ENCODE measurements at regions not wholly inside any gene's neighbourhood (a gene's known extent, or its start where the extent isn't known, plus 50 kb on each side); places are given as distances from the start of the nearest gene placed in this dataset.

DNA sequence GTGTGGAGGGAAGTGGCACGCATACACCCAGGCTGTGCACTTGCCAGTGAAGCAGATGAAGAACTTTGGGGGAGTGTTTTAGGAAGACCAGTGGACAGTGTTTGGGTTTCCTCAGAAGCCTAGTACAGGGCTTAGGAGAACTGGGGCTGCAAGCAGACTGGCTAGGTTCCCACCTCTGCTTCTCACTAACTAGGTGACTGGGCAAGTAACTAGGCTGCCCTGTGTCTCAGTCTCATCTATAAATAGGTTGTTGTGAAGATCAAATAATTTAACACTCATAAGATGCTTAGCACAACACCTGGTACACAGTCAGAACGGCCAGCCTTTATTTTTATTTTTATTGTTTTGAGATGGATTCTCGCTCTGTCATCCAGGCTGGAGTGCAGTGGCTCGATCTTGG lies 312.1 kb downstream of the CDH26 start:
- WGBS, 2 experiments (ENCODE audit: insufficient coverage in 1 of 2, insufficient read length in 1 of 2): 85% methylated on average over 2 to 4 of the region's 4 CpGs
- H3K27ac ChIP-seq (ENCODE audit: low read depth, low read length): no peak overlapping the region
- H3K4me1 Mint-ChIP-seq: peaks cover 43% of the 10 kb centered on the region
- H3K4me1 ChIP-seq (ENCODE audit: control insufficient read depth, insufficient read depth, low read length): peaks cover 16% of the 10 kb centered on the region
- TF ChIP-seq, protein P1, sequence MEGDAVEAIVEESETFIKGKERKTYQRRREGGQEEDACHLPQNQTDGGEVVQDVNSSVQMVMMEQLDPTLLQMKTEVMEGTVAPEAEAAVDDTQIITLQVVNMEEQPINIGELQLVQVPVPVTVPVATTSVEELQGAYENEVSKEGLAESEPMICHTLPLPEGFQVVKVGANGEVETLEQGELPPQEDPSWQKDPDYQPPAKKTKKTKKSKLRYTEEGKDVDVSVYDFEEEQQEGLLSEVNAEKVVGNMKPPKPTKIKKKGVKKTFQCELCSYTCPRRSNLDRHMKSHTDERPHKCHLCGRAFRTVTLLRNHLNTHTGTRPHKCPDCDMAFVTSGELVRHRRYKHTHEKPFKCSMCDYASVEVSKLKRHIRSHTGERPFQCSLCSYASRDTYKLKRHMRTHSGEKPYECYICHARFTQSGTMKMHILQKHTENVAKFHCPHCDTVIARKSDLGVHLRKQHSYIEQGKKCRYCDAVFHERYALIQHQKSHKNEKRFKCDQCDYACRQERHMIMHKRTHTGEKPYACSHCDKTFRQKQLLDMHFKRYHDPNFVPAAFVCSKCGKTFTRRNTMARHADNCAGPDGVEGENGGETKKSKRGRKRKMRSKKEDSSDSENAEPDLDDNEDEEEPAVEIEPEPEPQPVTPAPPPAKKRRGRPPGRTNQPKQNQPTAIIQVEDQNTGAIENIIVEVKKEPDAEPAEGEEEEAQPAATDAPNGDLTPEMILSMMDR (conservative IDR thresholded peaks at IDR 0.05): no peak
- no peaks in the 10 kb centered on the region for H3K27me3 ChIP-seq (ENCODE audit: control insufficient read depth, insufficient read depth, low read length, poor library complexity, severe bottlenecking)
- H3K27me3 Mint-ChIP-seq (ENCODE audit: insufficient read depth): peaks cover 4% of the 10 kb centered on the region
- H3K9ac ChIP-seq (ENCODE audit: extremely low read depth, low read length, poor library complexity, severe bottlenecking): no peak overlapping the region
- no peak overlapping the region for H3K4me3 ChIP-seq (ENCODE audit: low read length)
- no peak overlapping the region for H3K27ac Mint-ChIP-seq
- H3K9me3 Mint-ChIP-seq: no peaks in the 10 kb centered on the region
- no peak overlapping the region for H3K4me3 Mint-ChIP-seq
- H3K36me3 Mint-ChIP-seq (ENCODE audit: low read depth): no peaks in the 10 kb centered on the region
- H3K36me3 ChIP-seq (ENCODE audit: control insufficient read depth, insufficient read depth, low read length): no peaks in the 10 kb centered on the region
- no peaks in the 10 kb centered on the region for H3K9me3 ChIP-seq (ENCODE audit: control insufficient read depth, low read length)
- DNase-seq: no peak

DNA sequence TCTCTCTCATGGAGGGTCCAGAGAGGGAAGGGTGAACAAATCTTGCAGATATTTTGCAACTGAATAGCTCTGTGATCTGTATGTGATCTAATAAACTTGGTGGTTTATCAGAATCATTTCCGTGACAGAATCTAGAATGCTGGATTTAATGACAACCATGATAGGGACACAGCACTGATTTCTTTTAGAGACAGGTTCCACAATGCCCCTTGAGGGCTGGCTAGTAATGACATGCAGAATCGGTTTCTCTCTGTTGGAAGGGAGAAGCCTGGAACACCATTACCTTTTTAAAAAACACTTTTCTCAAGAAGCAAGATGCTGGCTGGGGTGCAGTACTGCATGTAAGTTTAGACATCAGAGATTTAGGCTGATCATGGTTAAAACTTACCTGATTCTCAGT lies 313.4 kb downstream of the CDH26 start:
- 48 to 88% methylated on average over 1 to 2 of the region's 2 CpGs for whole genome bisulfite sequencing, 2 experiments (ENCODE audit: insufficient coverage in 1 of 2, insufficient read length in 1 of 2)
- H3K4me3 Mint-ChIP-seq: no peak overlapping the region
- H3K27me3 ChIP-seq (ENCODE audit: control insufficient read depth, insufficient read depth, low read length, poor library complexity, severe bottlenecking): no peaks in the 10 kb centered on the region

DNA sequence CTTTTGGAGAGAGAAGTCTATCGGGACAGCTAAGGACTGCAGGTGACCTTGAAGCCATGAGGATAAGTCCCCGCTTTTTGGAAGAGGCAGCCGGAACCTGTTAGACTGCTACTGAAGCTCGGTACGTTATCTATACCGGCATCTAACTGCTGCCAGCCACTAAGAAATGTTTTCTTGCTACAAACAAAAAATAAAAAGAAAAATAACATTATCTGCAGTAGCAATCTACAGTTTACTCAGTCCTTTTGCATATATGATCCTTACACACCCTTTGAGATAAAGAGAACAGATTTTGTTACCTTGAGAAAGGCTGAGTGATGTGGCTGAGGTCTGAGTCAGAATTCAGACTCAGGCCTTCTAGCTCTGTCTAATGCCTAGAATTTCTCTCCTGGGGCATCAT lies 314.6 kb downstream of the CDH26 start:
- Histone ChIP-seq H3K4me3 (ENCODE audit: low read length) (no peak overlapping the region), H3K27me3 (ENCODE audit: control insufficient read depth, insufficient read depth, low read length, poor library complexity, severe bottlenecking) (no peaks in the 10 kb centered on the region), H3K4me1 (ENCODE audit: control insufficient read depth, insufficient read depth, low read length) (peaks cover 23% of the 10 kb centered on the region), H3K9ac (ENCODE audit: extremely low read depth, low read length, poor library complexity, severe bottlenecking) (no peak overlapping the region), H3K36me3 (ENCODE audit: control insufficient read depth, insufficient read depth, low read length) (no peaks in the 10 kb centered on the region), H3K9me3 (ENCODE audit: control insufficient read depth, low read length) (peaks cover 12% of the 10 kb centered on the region), H3K27ac (ENCODE audit: low read depth, low read length) (no peak overlapping the region)
- Mint-ChIP-seq H3K27ac (no peak overlapping the region), H3K9me3 (peaks cover 10% of the 10 kb centered on the region), H3K27me3 (ENCODE audit: insufficient read depth) (peaks cover 4% of the 10 kb centered on the region), H3K4me3 (no peak overlapping the region), H3K36me3 (ENCODE audit: low read depth) (no peaks in the 10 kb centered on the region), H3K4me1 (peaks cover 44% of the 10 kb centered on the region)
- TF ChIP-seq, protein P1 (conservative IDR thresholded peaks at IDR 0.05): no peak
- no peak for DNase-seq
- 94 to 96% methylated on average over 4 to 6 of the region's 6 CpGs for WGBS, 2 experiments (ENCODE audit: insufficient coverage in 1 of 2, insufficient read length in 1 of 2)

More for the DNA sequence above, 313.4 kb downstream of the CDH26 start:
- peaks cover 3% of the 10 kb centered on the region for H3K9me3 ChIP-seq (ENCODE audit: control insufficient read depth, low read length)
- H3K4me3 ChIP-seq (ENCODE audit: low read length): no peak overlapping the region
- no peaks in the 10 kb centered on the region for H3K36me3 ChIP-seq (ENCODE audit: control insufficient read depth, insufficient read depth, low read length)
- H3K4me1 ChIP-seq (ENCODE audit: control insufficient read depth, insufficient read depth, low read length): peaks cover 23% of the 10 kb centered on the region
- DNase-seq: peak; percentile 67
- H3K27ac Mint-ChIP-seq: no peak overlapping the region
- H3K36me3 Mint-ChIP-seq (ENCODE audit: low read depth): no peaks in the 10 kb centered on the region
- peaks cover 5% of the 10 kb centered on the region for H3K9me3 Mint-ChIP-seq
- H3K27ac ChIP-seq (ENCODE audit: low read depth, low read length): no peak overlapping the region
- no peak overlapping the region for H3K9ac ChIP-seq (ENCODE audit: extremely low read depth, low read length, poor library complexity, severe bottlenecking)
- H3K4me1 Mint-ChIP-seq: peaks cover 46% of the 10 kb centered on the region
- H3K27me3 Mint-ChIP-seq (ENCODE audit: insufficient read depth): peaks cover 4% of the 10 kb centered on the region
- TF ChIP-seq, protein P1 (conservative IDR thresholded peaks at IDR 0.05): peak; percentile 72

Data from endodermal cell (in vitro differentiated cells).